ENCODE measurements at regions not wholly inside any gene's neighbourhood (a gene's known extent, or its start where the extent isn't known, plus 50 kb on each side); places are given as distances from the start of the nearest gene placed in this dataset.

- TF ChIP-seq CTCF (IDR thresholded peaks at IDR 0.05), result no peak
- TF ChIP-seq POLR2A (IDR thresholded peaks at IDR 0.05), result no peak
Measured at GRCh38 chr22:20654343-20655208, 119.3 kb upstream of the SERPIND1 start.
